ENCODE measurements at regions not wholly inside any gene's neighbourhood (a gene's known extent, or its start where the extent isn't known, plus 50 kb on each side); places are given as distances from the start of the nearest gene placed in this dataset.
"Not testable (repeated sequence)": the region's sequence is repeated elsewhere in the genome, so short reads cannot be mapped to it uniquely, and the experiment has no call there.

DNA sequence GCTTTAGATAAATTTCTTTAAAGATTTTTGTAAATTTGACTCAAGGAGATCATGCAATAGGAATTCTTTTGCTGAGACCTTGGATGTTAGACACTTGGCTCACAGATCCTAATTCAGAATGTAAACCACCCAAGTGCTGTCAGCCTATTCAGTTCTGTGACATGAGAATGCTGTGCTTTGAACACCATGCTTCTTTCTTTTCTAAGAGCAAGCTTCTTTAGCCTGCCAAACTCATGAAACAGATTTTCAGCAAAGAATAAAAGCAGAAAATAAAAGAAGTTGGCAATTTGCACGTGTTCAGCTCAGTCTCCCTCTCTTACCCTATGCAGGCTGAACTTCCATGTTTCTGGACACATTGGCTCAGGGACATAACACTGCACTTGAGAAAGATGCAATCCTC is 845.8 kb downstream of the UQCRFS1 start:
- no peak for DNase-seq (ENCODE audit: low read depth)

DNA sequence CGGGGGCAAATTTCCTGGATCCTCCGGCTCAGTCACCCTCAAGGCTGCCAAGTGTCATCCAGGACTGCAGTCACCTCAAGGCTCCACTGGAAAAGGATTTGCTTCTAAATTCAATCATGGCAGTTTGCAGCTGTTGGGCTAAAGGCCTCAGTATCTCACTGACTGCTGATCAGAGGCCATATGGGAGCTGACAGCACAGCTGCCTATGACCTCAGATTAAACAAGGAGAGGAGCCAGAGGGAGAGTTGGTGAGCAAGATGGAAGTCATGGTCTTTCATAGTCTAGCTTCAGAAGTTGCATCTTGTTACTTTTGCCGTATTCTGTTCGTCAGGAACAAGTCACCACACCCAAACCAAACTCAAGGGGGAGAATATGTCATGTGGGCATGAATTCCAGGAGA is 849.7 kb downstream of the UQCRFS1 start:
- no peak for DNase-seq (ENCODE audit: low read depth)

DNA sequence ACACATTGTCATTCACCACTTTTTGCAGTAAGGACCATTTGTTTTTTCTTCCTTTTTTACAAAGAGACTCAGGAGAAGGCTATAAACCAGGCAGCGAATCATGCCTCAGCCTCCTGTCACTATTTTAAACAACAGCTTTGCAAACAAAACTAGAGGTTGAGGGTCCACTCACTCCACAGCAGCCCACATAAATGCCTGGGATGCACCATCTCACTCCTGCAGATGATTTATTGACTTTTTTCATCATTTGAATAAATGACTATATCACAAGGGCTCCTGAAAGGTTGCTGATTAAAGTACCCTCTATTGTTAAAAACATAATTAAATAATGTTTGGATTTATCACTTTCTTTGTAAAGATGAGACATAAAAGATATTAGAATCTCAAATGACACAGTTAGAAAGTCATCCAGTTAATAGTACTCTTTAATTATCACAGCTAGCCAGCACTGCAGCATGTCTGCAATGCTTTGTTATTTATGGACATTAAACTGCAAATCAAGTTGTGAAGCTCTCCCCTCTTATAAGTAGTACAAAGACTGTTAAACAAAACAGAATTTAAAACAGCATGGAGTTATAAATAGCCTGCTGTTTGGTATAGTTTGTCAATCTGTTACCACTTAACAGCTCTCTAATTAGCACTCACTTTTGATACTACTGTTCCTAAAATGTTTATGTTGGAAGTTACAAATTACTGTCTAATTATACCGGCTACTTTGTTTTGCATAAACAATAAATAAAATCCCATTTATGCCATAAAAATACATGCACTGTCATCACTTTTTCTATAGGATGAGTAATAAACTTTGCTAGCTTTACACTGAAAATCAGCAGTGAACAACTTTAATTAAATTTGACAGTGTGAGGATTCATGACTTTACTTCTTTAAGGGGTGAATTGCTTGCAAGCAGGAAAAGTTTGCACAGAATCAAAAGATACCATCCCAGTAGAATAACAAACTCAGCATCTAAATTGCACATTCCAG is 853.2 kb downstream of the UQCRFS1 start:
- no peak for DNase-seq (ENCODE audit: low read depth)

DNA sequence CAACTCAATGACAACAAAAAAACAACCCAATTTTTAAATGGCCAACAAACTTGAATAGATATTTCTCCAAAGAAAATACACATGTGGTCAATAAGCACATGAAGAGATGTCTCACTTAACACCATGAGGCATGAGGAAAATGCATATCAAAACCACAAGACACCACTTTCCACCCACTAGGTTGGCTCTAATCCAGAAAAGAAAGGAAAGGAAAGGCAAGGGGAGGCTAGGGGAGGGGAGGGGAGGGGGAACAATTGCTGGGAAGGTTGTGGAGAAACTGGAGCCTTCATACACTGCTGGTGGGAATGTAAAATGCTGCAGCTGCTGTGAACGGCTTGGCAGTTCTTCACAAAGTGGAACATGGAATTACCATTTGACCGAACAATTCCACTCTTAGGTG is 854.3 kb downstream of the UQCRFS1 start:
- DNase-seq (ENCODE audit: low read depth) = no peak

DNA sequence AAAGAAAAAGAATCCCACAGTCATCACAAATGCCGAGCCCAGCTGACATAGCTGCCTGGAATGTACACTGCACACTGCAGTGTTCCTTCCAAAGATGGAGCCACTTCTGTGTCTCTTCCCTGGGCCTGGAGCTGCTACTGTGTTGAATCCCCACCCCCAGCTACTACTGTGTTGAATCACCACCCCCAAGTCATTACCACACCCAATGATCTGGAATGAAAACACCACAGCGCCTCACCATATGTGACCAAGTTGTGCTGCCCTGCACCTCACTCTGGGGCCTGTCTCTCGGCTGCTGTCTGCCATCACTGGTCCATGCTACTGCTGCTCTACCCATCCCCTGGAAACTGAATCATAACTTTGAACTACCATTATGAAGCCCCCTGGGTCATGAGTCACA is 861.2 kb downstream of the UQCRFS1 start:
- no peak for DNase-seq (ENCODE audit: low read depth)

DNA sequence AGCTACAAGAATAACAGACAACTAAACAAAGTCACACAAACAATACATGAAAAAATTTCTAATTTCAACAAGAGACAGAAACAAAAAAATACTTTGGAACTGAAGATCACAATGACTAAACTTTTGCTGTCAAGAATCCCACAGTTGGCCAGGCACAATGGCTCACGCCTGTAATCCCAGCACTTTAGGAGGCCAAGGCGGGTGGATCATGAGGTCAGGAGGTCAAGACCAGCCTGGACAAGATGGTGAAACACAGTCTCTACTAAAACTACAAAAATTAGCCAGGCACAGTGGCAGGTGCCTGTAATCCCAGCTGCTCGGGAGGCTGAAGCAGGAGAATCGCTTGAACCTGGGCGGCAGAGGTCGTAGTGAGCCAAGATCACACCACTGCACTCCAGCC is 861.6 kb downstream of the UQCRFS1 start:
- not testable (repeated sequence) for DNase-seq (ENCODE audit: low read depth)

DNA sequence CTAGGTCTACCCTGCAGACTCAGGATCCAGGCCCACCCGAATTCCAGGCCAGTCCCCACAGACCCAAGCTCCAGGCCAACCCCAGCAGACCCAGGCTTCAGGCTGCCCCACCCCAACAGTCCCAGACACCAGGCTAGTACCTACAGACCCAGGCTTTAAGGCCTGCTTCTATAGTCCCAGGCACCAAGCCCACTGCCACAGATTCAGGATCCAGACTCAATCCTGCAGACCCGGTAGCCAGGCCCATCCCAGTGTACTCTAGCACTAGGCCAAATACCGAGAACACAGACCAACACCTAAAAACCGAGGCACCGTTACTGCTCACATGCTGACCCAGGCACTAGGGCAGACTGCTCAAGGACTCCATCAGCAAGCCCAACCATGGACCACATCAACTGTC is 862.3 kb downstream of the UQCRFS1 start:
- DNase-seq (ENCODE audit: low read depth) = no peak

DNA sequence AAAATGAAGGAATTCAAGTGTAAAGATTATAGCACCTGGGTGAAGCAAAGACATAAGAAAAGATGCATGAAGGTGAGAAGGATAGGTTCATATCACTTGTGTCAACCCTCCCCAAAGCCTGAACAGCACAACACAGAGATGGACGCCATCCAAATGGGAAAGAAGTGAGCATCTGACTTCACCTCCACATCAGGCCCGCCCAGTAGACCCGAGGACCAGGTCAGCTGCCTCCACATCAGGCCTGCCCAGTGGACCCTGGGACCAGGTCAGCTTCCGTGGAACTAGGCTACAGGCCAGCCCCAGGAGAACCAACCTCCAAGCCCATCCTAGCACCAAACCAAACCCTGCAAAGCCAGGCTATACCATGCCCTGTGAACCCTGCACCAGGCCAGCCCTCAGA is 862.9 kb downstream of the UQCRFS1 start:
- no peak for DNase-seq (ENCODE audit: low read depth)

DNA sequence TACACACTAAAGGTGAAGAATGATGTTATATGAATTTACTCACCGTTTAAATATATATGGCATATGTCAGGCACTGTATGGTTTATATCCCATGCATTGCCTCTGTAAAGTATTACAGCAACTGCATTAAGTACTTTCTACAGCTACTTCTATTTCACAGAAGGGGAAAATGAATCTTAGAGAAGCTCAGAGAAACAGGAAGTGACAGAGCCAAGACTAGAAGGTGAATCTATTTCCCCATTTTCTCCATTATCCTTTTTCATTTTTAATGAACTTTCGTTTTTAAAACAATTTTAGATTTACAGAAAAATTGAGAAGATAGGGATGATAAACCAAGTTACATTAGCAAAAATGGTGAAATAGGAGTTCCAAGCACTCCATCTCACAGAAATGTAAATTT is 863.3 kb downstream of the UQCRFS1 start:
- no peak for DNase-seq (ENCODE audit: low read depth)

DNA sequence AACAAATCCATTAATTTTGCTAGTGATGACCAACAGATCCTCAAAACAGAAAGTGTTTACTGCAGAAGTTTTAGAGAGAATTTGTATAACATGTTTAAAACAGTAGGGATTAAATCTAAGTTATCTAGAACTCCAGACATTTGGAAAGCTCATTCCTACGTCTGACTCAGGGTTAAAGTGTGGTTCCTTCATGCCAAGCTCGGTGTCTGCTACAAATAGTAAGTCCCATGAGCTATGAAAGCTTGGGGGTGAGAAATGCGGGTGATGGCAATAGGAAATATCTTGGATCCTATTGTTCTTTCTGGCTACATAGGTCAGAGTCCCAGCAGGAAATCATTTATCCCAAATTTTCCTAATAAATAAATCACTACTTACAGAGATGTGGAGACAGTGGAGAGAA is 867.1 kb downstream of the UQCRFS1 start:
- DNase-seq (ENCODE audit: low read depth) = no peak

DNA sequence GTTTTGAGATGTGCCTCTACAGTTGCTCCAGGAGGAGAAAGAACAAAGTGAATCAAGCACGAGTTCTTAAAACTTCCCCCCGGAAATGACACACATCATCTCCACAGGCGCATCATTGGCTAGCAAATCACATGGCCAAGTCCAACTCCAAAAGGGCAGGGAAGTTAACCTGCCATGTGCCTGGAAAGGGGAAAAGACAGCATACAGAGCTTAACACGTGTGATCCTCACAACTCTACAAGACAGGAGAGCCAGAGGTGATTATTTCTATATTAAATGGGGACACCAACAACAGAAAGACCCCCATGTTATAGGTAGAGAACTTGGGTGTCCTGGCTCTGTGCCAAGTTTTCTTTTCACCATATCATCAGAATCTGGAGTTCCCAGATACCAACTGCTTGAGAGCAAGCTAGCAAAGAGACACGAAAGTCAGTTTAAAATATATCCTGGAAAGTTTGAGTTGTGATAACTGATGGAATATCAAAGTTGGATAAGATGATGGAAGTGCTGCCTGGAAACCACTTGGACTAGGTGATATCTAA is 871.1 kb downstream of the UQCRFS1 start:
- no peak for DNase-seq (ENCODE audit: low read depth)

DNA sequence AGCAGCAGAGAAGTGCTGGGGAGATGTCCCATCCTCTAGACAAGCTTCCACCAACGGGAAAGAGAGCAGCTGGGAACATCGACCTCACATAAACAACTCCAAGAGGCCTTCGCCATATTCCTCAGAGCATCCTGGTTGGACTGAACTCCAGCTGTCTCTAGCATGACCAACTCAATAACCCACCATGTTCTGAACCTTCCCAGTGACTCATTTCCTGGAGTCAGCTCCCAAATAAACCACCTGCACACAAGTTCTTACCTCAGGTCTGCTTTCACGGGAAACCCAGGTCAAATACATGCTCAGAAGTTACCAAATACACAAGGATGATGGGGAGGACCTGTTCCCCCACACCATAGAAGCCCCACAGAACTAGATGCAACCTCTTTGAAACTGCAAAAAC is 878.5 kb downstream of the UQCRFS1 start:
- no peak for DNase-seq (ENCODE audit: low read depth)

DNA sequence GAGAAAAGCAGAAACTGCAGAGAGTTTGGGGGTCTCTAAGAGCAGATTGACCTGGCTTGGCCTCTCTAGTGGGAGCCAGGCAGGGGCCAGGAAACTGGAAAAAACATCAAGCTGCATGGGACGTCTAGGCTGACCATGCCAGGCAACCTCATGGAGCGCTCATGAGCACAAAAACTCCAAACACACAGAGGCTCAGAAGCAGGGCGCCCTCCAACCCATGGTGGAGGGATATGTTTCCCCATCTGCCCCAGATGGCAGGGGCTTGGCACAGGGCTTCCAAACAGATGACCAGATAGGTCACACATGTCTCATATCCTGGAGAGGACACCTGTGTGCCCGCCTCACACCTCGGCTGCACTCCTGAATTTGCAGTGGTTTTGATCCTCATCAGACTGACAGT is 879.0 kb downstream of the UQCRFS1 start:
- no peak for DNase-seq (ENCODE audit: low read depth)

DNA sequence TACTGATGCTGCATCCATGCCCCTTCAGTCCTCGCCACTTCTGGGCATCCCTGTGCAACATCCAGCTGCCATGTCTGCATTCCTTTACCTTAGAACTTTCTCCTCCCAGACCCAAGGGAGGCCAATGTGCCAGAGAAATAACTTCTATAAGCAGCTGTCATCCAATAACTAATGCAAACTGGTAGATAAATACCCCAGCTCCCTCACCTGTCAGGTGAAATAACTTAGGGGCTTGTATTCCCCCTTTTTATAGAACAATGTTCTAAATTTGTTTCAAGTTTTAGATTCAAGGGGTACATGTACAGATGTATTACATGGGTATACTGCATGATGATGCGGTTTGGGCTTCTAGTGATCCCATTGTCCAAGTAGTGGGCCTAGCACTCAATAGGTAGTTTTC is 880.1 kb downstream of the UQCRFS1 start:
- DNase-seq (ENCODE audit: low read depth) = no peak

DNA sequence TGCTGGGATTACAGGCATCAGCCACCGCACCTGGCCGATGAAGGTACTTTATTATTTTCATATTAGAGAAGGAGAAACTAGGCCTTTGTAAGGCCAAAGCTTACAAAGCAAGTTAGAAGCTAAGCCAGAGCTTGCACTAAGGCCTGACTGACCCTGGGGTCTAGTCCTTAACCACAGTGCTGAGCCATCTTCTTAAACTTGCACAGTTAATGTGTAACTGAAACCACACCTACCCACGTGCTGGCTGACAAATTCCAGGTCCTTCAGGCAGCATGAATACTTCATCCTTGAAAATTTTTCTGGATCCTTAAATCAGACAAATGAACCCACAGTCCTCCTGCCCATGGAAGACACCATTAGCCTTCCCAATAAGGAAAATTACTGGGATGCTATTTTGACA is 880.6 kb downstream of the UQCRFS1 start:
- DNase-seq (ENCODE audit: low read depth) = no peak

DNA sequence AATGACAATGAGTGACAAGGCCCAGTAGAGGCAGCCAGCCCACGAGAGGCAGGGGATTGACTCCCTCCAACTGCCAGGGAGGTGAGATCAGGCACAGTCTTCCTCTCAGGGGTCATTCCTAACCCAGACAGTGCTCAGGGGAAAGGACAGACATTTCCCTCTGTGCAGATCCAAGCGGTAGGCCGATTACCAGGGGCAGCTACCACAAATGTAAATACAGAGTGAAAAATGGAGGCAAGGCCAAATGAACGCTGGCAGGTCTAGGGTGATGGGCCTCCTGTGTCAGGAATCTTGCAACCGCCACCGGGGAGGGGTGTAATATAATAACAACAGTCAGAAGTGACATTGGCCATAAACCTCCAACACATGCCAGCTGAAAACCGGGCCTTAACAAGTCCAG is 881.4 kb downstream of the UQCRFS1 start:
- DNase-seq (ENCODE audit: low read depth) = no peak

DNA sequence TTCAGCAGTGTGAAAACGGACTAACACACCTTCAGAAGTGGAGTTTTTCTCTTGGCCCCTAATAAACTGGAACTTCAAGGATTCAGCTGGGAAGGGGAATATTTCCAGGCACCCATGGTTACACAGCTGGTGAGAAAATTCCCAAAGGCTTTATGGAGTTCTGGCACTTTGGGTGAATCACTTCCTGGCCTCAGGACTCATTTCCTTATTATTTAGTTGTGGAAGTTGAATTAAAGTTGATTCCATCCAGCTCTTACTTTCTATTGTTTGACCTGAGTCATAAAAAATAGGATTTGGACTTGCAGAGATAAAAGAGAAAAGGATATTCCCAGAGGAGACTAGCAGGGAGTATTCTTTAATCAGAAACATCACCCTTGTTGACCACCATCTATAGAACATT is 882.1 kb downstream of the UQCRFS1 start:
- no peak for DNase-seq (ENCODE audit: low read depth)

DNA sequence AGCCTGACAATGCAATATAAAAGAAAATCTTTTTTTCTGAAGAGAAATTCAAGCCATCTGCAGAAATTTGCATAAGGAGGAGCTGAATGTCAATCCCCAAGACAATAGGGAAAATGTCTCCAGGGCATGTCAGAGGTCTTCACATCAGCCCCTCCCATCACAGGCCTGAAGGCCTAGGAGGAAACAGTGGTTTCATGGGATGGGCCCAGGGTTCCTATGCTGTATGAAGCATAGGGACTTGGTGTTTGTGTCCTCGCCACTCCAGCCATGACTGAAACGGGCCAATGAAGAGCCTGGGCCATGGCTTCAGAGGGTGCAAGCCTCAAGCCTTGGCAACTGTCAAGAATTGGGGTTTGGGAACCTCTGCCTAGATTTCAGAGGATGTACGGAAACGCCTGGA is 883.5 kb downstream of the UQCRFS1 start:
- DNase-seq (ENCODE audit: low read depth) = no peak

DNA sequence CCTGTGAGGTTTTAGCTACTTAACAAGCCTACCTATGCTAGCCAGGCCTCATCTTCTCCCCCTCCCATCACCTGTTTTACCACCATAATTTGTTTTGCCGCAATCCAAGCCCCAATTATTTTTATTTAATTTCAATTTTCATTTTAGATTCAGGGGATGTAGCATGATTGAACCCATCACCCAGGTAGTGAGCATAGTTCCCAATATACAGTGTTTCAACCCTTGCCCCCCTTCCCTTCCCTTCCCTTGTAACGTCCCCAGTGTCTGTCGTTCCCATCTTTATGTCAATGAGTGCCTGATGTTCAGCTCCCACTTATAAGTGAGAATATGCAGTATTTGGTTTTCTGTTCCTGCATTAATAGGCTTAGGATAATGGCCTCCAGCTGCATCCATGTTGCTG is 885.0 kb downstream of the UQCRFS1 start:
- no peak for DNase-seq (ENCODE audit: low read depth)

DNA sequence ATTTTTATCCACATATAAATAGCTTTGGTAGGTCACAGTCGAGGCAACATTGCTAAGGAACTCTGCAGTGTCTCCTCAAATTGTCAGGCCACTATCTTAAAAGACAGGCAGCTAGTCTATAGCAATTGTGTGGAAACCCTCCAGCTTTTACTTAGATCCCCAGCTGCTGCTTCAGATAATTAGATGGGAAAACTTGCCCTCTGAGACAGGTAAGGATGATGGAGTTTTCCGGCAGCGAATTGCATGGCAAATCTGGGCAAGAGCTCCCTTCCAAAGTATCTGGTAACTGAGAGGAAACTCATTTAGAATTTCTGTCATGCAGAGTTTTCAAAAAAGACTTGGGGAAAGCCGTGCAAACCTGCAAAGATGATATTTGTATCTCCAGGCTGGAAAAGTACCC is 886.2 kb downstream of the UQCRFS1 start:
- DNase-seq (ENCODE audit: low read depth) = no peak

DNA sequence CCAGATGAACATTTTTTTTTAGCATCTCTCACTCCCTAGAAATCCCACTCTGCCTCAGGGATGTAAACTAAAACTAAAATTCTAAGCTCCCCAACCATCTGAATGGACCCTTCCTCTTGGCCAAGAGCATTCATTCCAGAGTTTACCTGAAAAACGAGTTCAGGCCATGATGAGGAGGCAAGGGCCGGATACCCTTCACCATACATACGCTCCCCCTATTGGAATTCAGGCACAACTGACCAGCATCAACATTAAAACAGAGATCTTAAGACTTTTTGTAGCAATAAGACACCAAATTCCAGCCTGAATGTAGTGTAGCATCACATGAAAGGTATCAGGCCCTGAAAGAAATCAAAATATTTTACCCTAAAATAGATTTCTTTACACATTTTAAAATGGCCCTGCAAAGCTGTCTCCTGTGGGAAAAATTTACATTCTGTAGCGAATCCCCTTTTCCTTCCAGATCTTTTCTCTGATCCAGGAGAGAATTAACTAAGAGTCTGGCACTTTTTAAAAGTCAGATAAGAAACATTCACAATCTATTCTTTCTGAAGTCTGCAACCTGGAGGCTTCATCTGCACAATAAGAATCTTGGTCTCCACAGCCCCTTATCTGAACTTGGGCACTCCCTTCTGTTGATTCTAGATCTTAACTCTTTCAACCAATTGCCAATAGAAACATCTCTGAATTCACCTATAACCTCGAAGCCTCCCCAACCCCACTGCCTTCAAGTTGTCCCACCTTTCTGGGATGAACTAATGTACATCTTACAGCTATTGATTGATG is 888.5 kb downstream of the UQCRFS1 start:
- no peak for DNase-seq (ENCODE audit: low read depth)

DNA sequence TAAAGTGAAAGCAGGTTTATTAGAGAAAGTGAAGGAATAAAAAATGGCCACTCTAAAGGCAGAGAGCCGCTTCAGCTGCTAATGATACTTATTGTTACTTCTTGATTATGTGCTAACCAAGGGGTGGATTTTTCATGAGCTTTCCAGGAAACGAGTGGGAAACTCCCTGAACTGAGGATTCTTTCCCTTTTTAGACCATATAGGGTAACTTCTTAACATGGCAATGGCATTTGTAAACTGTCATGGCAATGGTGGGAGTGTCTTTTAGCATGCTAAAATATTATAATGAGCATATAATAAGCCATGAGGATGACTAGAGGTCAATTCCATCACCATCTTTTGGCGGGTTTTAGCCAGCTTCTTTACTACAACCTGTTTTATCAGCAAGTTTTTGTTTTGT is 890.0 kb downstream of the UQCRFS1 start:
- DNase-seq (ENCODE audit: low read depth) = no peak

DNA sequence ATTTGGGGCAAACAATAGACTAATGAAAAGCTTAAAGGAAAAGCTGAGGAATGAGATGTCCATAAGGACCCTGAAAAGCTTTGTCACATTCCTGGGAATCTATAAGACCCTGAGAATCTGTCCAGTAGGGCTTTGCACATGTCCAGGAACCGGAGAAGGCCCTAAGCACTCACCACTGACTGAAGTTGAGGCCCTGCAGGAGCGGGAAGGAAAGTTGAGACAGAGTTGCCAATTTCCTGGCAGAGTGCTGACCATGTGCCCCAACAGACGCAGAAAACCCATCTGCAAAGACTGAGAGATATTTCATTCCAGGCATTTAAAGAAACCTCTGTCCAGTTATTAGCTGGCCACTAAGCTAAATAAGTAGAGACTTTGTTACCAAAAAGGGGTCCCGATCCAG is 890.5 kb downstream of the UQCRFS1 start:
- DNase-seq (ENCODE audit: low read depth) = no peak
